NCI-H2196 treated with DMSO at 0.1 percent for 48 hours (cell line): ENCODE measurements at regions not wholly inside any gene's neighbourhood (a gene's known extent, or its start where the extent isn't known, plus 50 kb on each side); places are given as distances from the start of the nearest gene placed in this dataset.
"Not testable (repeated sequence)": the region's sequence is repeated elsewhere in the genome, so short reads cannot be mapped to it uniquely, and the experiment has no call there.

Experiments
- DNase-seq: peaks from one replicate; lab custom pipeline; 2025; ENCODE audit not compliant: unreplicated experiment; lab: John Stamatoyannopoulos, UW

DNA sequence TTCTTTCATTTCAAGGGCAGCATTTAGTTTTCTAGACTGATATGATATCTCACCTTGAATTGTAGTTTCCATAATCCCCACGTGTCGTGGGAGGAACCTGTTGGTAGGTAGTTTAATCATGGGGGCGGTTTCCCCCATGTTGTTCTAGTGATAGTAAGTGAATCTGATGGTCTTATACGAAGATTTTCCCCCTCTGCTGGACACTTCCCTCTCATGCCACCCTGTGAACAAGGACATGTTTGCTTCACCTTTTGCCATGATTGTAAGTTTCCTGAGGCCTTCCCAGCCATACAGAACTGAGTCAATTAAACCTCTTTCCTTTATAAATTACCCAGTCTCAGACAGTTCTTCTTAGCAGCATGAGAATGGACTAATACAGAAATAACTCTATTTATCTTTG lies 851.1 kb upstream of the FAT3 start:
- DNase-seq: no peak

DNA sequence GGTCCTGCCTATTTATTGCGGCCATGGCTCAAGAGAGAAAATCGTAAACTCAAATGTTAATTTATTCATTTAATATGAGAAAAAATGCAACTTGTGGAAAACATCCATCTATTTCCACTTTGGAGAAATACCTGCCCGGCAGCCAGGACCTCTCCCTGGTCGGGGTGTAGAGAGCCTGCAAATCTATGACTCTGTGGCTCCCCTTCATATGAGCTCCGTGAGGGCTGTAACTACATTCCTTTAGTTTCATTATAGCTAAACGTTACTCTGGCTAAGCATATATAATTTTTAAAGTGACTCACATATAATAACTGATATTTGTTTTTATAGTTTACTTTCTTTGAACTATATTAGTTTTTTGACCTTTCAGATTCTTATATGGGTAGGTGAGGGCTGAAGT lies 857.8 kb upstream of the FAT3 start:
- no peak for DNase-seq

DNA sequence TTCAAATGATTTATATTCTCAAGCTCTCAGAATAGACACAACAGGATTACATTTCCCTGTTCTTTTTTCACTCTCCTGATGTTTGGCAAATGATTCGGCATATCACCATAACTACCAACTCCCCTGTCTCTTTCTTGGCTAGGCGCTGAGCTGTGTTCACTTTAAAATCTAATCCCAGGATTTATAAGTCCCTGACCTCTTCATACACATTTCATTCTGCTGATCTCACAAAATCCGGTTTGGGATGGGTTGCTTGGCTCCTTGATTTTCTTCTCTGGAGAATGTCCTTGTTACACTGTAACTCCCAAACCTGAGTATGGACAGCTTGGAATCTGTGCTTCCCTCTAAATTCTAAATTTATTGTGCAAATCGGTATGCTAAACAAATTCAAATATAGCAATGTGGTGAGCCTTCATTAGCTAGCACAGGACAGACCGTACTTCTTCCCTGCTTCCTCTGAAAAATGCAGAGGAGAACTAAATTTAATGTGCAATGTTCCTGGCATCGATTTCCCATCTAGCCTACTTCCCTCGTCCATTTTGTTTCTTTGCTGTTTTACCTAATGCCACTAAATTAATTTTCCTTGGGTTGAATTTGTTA lies 858.5 kb upstream of the FAT3 start:
- DNase-seq: no peak

DNA sequence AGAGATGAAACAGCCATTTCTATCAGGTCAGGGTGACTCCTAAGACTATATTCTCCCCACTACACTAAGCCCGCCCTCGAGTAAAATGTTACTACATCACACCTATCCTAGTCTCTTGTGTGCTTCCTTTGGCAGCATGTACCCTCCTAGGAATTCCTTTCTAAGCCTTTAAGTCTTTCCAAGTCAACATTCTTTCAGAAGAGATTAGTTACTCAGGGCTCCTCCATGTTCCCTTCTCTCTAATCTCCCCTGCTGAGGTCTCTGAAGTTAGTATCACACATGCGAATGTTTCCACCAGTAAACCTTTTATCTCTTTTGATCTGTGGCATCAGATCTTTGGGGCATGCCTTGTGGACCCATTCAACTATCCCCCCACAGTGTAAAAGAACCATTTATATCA lies 873.7 kb upstream of the FAT3 start:
- no peak for DNase-seq

DNA sequence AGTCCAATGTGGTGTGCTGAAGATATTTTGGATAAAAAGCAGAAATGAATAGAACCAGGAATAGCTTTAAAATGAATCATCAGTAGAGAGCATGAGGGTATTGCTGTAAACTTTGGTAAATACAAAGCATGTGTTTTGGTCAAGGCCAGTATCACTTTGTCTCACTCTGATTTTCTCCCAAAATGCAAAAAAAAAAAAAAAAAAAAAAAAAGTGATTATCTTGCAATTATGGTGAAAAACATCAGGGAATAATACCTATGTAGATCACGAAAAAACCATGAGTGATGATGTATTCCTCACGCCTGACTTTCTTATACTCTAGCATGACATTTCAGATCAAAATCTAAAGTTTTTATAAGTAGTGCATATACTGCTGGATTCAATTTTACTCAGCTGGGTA lies 897.9 kb upstream of the FAT3 start:
- DNase-seq: no peak

DNA sequence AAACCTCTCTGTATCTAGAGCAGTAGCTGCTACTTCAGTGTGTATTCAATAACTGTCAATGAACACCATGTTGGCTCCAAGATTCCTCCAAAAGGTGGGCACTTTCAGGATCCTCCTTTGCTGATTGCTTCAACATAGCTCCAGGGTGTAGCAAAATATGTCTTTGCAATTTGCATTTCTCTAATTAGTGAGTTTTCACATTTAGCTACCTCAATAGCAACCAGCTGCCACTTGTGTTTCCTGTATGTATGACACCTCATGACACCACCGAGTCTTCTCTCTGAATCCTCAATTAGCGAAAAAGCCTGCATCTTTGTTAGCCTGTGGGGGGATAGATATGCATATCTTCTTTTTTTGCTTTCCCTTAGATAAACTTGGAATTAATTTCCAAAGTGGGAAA lies 898.3 kb upstream of the FAT3 start:
- no peak for DNase-seq

DNA sequence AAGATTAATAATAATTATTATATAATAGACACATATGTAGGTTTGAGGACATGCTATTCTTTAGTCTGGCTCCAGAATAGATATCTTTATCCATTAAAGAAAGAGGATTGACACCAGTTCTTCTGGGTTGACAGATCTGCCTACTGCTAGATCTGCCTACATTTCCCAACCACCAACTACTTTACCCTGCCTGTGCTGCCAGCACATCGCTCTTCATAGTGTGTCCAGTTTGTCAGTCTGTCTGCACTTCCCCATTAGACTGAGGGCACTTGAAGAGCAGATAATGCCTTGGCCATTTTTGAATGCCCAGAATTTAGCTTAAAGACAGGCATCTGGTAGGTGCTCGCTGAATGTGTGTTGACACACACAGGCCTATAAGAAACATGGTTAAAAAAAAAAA lies 910.1 kb upstream of the FAT3 start:
- no peak for DNase-seq

DNA sequence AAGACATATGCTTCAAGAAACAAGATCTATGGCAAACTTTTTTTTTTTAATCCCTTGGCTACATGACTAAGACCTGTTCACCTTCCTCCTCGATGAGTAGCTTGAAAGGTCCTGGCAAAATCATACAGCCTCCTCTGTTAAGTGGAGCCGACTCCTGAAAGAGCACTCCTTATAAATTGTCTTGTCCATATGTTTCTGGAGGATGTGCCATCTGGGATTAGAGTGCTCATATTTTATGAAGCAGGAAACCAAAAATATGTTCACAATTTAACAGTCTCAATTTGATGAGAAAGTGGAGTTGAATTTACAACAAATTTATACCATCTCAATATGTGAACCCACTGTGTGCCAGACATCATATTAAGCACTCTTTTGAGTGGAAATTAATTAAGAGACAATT lies 912.1 kb upstream of the FAT3 start:
- no peak for DNase-seq

DNA sequence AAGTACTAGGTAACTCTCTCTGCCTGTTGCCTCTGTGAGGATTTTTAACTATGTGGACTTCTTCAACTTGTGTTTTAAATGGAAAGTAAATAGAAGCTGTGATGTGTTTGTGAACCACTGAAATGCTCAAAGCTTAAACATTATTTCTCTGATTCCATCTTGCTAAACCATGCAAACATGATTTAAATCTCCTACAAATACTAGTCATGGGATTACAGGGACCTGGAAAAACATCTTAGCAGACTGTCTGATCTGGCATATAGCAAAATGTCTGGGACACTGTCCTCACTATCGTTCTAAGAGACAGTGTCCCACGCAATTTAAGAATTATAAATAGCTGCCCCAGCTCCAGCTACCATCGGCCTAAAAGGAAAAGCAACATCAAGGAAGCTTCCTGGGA lies 914.5 kb upstream of the FAT3 start:
- DNase-seq: no peak

DNA sequence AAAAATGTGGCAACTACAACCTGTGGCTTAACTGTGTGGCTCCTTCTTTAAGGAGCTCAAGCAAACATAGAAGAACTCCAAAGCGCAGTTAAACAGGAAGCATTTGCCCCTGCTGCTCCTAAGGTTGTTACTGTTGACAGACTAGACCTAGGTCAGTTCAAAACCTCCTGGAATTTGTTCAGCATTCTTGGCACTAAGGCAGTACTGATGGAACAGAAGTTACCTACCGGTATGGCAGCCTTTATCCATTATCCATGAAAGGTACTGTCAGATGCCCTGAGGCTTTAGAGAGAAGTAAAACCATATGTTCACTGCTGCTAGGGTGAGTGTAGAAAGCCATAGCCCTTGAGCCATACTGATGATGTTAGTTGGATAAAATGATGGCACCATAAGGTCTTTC lies 916.5 kb upstream of the FAT3 start:
- no peak for DNase-seq

DNA sequence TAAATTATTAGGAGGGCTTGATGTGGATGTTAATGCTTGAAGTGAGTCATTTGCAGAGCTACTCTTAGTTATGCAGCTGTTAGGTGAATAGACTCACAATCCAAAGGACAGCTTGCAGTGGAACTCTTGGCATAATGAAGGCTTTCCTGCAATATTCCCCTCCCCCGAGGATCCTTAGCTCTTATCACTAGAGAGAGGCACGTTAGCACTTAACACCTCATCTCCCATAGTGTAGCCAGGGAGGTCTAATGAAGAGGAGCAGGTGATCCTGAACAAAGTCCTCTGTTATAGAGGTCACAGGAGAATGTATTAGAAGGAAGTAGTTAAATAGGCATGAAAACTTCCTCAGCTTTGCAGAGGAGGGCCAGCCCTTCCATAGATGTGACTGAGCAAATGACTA lies 919.2 kb upstream of the FAT3 start:
- DNase-seq: no peak

DNA sequence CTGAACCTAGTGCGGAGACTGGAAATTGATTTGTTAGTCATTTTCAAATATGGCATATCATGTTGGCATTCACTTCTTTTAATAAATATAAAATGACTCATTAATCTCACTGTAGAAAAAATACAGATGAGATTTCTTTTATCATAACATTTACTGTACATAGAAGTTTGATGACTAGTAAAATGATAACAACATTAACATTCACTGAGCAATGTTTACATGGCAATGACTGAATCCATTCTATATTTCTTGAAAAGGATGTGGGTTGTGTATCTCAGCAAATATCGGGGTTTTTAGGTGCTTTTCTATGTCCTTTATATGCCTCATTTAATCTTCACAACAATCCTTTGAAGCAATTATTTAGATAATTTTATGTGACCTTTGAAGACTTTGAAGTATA lies 920.9 kb upstream of the FAT3 start:
- DNase-seq: no peak

DNA sequence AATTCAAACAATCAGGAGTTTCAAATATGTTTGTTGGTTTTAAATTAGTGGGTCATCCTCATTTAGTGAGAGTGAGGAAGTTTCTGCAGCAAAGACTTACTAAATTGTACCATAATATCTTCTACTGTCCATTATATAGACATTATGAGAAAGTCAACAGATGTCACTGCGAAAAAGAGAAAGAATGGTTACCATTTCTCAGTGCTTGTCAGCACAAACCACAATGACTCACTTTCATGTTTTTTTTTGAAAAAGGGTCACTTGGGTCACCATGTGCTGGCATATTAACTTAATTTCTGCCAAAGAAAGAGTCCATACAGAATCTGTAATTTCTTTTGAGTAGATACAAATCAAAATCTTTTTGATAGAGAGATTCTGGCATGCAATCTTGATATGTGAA lies 924.6 kb upstream of the FAT3 start:
- no peak for DNase-seq

DNA sequence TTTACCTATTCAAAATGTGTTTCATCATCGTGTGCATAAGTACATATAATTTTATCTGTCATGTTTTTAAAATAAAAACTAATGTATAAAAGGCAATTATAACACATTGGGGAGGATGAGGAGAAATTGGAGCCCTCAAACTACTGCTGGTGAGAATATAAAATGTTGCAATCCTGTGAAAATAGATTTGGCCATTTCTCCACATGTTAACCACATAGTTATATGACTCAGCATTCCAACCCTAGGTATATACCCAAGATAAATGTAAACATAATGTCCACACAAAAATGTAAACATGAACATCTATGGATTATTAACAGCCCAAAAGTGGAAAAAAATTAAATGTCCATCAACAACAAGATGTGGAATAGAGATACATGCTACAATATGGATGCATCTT lies 928.0 kb upstream of the FAT3 start:
- no peak for DNase-seq

DNA sequence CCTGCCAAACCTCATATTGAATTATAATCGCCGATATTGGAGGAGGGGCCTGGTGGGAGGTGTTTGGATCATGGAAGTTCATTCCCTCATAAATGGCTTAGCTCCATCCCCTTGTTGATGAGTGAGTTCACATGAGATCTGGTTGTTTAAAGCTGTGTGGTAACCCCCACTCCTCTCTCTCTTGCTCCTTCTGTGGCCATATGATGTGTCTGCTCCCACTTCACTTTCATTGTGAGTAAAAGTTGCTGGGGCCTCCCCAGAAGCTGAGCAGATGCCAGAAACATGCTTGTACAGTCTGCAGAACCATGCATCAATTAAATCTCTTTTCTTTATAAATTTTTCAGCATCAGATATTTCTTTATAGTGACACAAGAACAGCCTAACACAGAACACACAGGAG lies 929.0 kb upstream of the FAT3 start:
- DNase-seq: no peak

DNA sequence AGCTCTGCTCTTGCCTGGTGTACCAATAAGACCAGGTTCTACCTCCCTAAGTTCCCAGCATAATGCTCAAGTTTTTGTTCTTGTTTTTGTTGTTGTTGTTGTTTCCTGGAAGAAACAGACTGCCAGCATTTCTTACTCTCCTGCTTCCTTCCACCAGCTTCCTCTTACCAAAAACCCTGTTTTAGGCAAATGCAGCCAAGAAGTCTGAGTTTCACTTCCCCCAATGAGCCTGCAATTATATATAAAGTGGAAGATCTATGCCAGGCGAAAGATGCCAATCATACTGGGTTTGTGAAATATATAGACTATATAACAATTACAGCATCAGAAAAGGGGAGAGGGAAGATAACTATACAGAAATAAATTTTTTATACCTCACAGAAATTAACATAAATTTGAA lies 931.5 kb upstream of the FAT3 start:
- DNase-seq: no peak

DNA sequence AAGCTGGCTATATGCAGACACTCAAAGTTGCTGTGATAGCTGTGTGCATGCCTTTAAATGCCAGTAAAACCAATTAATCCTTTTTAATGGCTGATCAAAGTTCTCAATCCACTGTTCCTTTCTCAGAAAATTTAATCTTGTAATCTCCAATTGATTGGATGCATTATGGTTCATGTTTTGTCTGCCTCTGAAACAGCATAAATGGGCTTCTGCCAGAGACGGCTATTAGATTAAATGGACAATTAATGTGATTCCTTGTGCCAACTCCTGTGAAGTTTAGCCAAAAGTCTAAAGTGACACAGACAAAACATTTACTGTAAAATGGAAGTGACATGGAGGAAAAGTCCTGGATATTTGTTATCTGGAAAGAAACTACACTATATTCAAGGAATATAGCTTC lies 952.5 kb upstream of the FAT3 start:
- DNase-seq: no peak

DNA sequence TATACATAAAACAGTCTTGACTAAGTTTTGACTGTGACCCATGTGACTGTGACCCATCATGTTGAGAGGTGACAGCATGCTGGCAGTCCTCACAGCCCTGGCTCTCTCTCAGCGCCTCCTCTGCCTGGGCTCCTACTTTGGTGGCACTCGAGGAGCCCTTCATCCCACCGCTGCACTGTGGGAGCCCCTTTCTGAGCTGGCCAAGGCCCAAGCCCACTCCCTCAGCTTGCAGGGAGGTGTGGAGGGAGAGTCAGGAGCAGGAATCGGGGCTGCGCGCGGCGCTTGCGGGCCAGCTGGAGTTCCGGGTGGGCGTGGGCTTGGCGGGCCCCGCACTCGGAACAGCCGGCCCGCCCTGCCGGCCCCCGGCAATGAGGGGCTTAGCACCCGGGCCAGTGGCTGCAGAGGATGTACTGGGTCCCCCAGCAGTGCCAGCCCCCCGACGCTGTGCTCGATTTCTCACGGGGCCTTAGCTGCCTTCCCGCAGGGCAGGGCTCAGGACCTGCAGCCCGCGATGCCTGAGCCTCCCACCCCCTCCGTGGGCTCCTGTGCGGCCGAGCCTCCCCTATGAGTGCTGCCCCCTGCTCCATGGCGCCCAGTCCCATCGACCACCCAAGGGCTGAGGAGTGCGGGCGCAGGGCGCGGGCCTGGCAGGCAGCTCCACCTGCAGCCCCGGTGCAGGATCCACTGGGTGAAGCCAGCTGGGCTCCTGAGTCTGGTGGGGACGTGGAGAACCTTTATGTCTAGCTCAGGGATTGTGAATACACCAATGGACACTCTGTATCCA lies 955.9 kb upstream of the FAT3 start:
- not testable (repeated sequence) for DNase-seq

DNA sequence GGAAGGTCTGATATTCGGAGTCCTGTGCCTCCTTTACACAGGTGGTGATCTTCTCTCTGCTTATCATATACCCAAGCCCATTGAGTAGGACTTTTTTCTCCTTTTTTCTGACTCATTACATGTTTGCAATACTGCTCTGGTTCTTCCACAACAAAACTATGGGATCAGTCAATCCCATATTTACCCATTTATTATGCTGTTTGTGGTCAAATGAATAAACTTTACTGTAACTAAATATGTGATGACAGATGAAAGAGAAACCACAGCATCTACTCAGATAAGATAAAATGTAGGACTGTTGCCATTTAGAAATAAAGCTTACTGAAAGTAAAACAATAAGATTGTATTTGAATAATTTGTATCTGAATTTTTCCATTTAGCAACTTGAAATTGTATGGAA lies 958.7 kb upstream of the FAT3 start:
- no peak for DNase-seq

DNA sequence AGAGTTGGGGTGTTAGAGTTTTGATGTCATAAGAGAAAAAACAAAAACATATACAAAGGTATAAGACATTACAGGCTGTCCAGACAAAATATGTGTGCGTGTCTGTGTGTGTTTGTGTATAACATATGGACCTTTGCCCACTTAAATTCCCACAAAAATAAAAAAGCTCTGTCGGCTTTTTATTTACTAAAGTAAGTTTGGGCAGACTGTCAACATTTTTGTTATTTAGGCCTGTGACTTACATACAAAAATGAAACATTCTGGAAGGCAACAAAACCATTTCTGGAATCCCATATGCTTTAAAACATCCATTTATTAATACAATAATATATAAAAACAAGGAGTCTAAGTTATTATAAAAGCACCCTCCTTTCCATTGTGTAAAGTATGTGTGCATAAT lies 960.1 kb upstream of the FAT3 start:
- DNase-seq: no peak

DNA sequence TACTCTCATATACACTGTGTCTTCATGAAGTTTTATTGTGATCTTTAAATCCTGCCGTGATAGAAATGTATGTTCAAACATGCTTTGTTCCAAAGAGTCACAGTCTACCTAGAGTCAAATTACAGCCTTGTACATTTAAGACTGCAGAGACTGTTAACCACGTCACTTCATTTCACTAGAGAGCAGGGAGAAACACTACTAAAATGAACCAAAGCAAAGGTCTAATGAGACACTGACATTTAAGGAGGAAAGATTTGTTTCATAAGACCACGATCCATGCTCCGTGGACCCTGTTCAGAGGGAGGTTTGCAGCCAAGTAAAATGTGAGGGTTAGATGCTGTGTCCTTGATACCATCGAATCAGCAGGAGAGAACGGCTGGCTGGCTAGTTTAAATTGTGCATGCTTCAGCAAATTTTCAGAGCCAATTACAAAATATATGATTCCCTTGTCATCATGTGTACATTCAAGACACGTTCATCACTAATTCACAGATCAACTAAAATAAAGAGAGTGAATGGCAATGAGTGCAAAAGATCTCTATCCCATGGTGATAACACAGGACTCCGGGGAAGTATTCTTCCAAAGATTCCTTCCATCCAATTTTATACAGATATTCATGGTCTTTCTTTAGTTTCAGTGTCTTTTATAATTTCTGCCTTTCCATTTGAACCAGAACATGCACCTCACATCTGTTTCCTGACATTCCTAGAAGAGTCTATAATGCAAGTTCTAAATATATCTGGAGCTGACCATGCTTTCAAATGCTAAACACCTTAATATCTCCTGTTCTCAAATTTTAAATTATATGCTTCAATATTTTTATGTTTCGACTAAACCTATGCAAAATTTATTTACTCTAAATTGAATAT lies 960.9 kb upstream of the FAT3 start:
- no peak for DNase-seq

DNA sequence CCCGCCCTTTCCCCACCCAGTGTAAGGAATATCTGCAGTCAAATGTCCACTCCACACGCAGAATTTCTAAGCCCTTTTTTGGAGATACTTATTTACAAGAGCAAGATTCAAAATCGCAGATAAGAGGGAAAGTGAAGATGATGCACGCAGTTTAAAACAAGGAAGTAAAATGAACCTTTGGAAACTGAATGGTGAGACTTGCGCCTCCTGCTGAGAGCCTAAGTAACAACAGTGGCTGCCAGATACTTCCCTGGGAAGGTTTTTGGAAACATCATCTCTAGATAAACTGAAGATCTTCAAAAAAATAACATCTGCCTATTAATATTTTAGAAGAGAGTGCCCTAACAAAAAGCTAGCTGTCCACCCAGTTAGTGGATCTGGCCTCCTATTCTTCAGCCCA lies 963.1 kb upstream of the FAT3 start:
- DNase-seq: no peak
